Stomach smooth muscle (tissue), 2 donors: ENCODE measurements at regions not wholly inside any gene's neighbourhood (a gene's known extent, or its start where the extent isn't known, plus 50 kb on each side); places are given as distances from the start of the nearest gene placed in this dataset.
"Not testable (repeated sequence)": the region's sequence is repeated elsewhere in the genome, so short reads cannot be mapped to it uniquely, and the experiment has no call there.

Experiments used
- H3K27ac ChIP-seq: one replicate; pipeline ENCODE4 v1.7.0; 2013; ENCODE audit warnings: mild to moderate bottlenecking, low read length, inconsistent platforms
- H3K27me3 ChIP-seq, 2 donors: one replicate each; pipeline ENCODE4 v1.7.0; 2013; ENCODE audit warnings: low read length in 2 of 2; ENCODE audit not compliant: insufficient read depth in 2 of 2, control insufficient read depth in 1 of 2
- H3K36me3 ChIP-seq, 2 donors: one replicate each; pipeline ENCODE4 v1.7.0; 2013; ENCODE audit warnings: low read length in 2 of 2; ENCODE audit not compliant: control insufficient read depth in 2 of 2, insufficient read depth in 2 of 2
- H3K4me1 ChIP-seq: one replicate; pipeline ENCODE4 v1.7.0; 2013; ENCODE audit warnings: low read length; ENCODE audit not compliant: control insufficient read depth, insufficient read depth
- H3K4me3 ChIP-seq, 2 donors: one replicate each; pipeline ENCODE4 v1.7.0; 2013; ENCODE audit warnings: low read length in 2 of 2
- H3K9ac ChIP-seq, 2 donors: one replicate each; pipeline ENCODE4 v1.7.0; 2013; ENCODE audit warnings: low read length in 2 of 2, mild to moderate bottlenecking in 1 of 2
- H3K9me3 ChIP-seq, 2 donors: one replicate each; pipeline ENCODE4 v1.7.0; 2013; ENCODE audit warnings: low read length in 2 of 2; ENCODE audit not compliant: control insufficient read depth in 2 of 2
- donor health status: healthy.
- donor health status: Pancreatic carcinoma.

DNA sequence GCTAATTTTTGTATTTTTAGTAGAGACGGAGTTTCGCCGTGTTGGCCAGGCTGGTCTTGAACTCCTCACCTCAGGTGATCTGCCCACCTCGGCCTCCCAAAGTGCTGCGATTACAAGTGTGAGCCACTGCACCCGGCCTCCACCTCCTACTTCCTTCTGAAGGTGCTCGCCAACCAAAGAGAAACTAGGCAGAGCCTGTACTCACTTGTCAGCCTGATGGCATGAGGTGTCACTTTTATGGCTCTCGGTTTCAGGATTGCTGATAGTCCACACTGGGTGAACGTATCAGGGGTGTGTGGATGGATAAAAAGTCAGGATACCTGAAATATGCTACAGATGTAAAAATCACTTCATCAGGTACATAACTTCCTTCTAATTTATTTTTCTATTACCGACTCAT, 468.3 kb downstream of the DIRAS2 start:
- H3K36me3 ChIP-seq, H3K27ac ChIP-seq, H3K27me3 ChIP-seq, H3K9ac ChIP-seq, H3K9me3 ChIP-seq, H3K4me1 ChIP-seq, H3K4me3 ChIP-seq: not testable (repeated sequence)

DNA sequence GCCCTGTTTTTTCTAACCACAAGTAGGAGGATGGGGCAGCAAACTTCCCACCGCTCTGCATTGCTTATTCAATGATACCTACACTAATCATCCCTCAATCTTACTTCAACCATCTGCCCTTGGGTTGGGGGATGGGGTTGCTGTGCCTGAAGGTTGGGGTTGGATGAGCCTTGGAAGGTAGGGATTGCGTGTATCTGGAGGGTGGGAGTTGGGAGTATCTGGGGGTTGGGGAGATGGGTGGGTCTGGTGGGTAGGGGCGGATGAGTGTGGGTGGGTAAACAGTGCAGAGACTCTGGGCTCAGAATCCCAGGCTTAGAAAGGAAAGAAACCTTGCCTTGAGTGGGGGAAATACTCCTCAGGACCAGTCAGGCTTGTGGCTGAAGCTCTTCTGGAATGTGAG, 467.4 kb downstream of the DIRAS2 start:
- no peak overlapping the region for H3K9ac ChIP-seq
- H3K27me3 ChIP-seq, result peaks cover 0 to 2% of the 10 kb centered on the region in 2 donors
- H3K4me1 ChIP-seq, result no peaks in the 10 kb centered on the region
- no peak overlapping the region for H3K27ac ChIP-seq
- peaks cover 0 to 4% of the 10 kb centered on the region in 2 donors for H3K9me3 ChIP-seq
- no peak overlapping the region for H3K4me3 ChIP-seq
- no peaks in the 10 kb centered on the region for H3K36me3 ChIP-seq

DNA sequence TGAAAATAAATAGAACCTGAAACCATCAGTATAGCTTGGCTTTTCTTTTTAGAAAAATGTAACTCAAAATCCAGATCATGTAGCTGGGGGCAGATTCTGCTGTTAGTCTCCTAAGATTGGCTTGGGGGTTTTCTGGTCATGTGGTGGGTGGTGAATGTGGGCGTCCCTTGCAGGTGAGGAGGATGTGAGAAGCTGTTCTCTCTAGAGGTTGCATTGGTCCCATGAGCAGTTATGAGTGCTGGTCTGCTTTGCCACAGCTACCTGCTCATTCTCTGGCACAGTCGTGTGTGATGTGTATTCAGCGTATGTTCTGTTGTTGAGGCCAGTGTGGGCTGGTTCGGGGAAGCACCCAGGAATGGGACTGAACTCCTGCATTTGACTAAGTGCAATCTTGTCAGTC, 466.8 kb downstream of the DIRAS2 start:
- H3K9me3 ChIP-seq, result peaks cover 0 to 6% of the 10 kb centered on the region in 2 donors
- H3K36me3 ChIP-seq, result no peaks in the 10 kb centered on the region
- no peak overlapping the region for H3K4me3 ChIP-seq
- peaks cover 0 to 2% of the 10 kb centered on the region in 2 donors for H3K27me3 ChIP-seq
- H3K4me1 ChIP-seq, result no peaks in the 10 kb centered on the region
- H3K9ac ChIP-seq, result no peak overlapping the region
- H3K27ac ChIP-seq, result no peak overlapping the region

DNA sequence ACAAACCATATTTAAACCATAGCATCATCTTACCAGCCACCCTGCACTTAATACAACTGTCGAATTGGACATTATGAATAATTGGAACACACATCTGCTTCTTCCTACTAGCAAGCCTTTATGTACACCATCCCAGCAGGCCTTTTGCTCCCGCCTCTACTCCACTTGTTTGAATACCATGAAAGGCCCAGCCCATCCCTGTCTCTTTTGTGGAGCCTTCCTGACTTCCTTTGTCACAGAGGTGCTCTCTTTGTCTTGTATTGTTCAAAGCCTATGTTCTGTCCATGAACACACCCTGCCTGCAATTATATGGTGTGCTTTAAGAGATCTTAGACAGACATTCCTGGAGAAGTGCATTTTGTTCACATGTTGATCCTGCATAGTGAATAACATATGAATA, 465.7 kb downstream of the DIRAS2 start:
- Histone ChIP-seq H3K4me1 (no peaks in the 10 kb centered on the region), H3K9me3 (peaks cover 0 to 4% of the 10 kb centered on the region in 2 donors), H3K36me3 (no peaks in the 10 kb centered on the region), H3K27ac (no peak overlapping the region), H3K27me3 (peaks cover 0 to 2% of the 10 kb centered on the region in 2 donors), H3K4me3 (no peak overlapping the region), H3K9ac (no peak overlapping the region)

DNA sequence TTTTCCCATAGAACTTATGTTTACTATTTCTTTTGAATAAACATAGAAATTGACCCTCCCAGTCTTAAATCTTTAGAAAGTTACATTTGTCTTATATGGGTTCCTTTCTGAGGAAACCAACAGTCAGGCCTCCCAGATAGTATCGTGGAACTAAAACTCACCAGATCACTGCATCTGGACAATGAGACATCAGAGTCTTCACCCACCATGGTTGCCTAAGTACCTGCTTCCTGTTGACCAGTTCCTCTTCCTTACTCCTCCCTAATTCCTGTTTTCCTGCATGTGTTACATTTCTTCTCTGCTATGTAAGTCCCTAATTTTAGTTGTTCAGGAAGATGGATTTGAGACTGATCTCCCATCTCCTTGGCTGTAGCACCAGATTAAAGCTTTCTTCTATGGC, 462.2 kb downstream of the DIRAS2 start:
- H3K9me3 ChIP-seq, result peaks cover 0 to 4% of the 10 kb centered on the region in 2 donors

DNA sequence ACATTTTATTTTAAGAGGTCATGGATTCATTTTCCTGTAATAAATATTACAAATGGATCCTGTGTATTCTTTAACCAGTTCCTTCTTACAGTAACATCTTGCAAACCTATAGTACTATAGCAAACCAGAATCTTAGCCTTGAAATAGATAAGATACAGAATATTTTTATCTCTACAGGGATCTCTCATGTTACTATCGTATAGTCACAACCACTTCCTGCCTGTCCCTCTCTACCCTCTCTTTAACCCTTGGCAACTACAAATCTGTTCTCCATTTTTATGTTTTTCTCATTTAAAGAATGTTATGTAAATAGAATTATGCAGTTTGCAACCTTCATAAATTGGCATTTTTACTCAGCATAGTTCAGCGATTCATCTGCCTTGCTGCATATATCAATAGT, 454.0 kb downstream of the DIRAS2 start:
- Histone ChIP-seq H3K27ac (no peak overlapping the region), H3K4me1 (no peaks in the 10 kb centered on the region), H3K27me3 (no peaks in the 10 kb centered on the region), H3K9ac (no peak overlapping the region), H3K9me3 (no peaks in the 10 kb centered on the region), H3K36me3 (no peaks in the 10 kb centered on the region), H3K4me3 (no peak overlapping the region)

More for the DNA sequence above, 462.2 kb downstream of the DIRAS2 start:
- Histone ChIP-seq H3K27me3 (peaks cover 0 to 2% of the 10 kb centered on the region in 2 donors), H3K4me1 (no peaks in the 10 kb centered on the region), H3K9ac (no peak overlapping the region), H3K4me3 (no peak overlapping the region), H3K36me3 (no peaks in the 10 kb centered on the region), H3K27ac (no peak overlapping the region)

DNA sequence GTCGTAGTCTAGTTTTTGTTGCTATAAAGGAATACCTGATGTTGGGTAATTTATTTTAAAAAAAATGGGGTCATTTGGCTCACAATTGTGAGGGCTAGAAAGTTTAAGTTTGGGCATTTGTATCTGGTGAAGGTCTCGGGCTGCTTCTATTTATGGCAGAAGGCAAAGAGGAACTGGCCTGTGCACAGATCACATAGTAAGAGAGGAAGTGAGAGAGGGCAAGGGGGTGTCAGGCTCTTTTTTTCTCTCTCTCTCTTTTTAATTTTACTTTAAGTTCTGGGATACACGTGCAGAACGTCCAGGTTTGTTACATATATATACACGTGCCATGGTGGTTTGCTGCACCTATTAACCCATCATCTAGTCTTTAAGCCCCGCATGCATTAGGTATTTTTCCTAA, 453.3 kb downstream of the DIRAS2 start:
- Histone ChIP-seq H3K9me3 (no peaks in the 10 kb centered on the region), H3K36me3 (no peaks in the 10 kb centered on the region), H3K4me3 (no peak overlapping the region), H3K27ac (no peak overlapping the region), H3K9ac (no peak overlapping the region), H3K27me3 (no peaks in the 10 kb centered on the region), H3K4me1 (no peaks in the 10 kb centered on the region)

DNA sequence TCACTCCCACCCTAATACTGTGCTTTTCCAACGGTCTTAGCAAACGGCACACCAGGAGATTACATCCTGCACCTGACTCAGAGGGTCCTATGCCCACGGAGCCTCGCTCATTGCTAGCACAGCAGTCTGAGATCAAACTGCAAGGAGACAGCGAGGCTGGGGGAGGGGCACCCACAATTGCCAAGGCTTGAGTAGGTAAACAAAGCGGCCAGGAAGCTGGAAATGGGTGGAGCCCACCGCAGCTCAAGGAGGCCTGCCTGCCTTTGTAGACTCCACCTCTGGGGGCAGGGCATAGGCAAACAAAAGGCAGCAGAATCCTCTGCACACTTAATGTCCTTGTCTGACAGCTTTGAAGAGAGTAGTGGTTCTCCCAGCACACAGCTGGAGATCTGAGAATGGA, 450.2 kb downstream of the DIRAS2 start:
- not testable (repeated sequence) for H3K4me1 ChIP-seq, H3K9ac ChIP-seq, H3K4me3 ChIP-seq, H3K9me3 ChIP-seq, H3K27ac ChIP-seq, H3K27me3 ChIP-seq, H3K36me3 ChIP-seq

DNA sequence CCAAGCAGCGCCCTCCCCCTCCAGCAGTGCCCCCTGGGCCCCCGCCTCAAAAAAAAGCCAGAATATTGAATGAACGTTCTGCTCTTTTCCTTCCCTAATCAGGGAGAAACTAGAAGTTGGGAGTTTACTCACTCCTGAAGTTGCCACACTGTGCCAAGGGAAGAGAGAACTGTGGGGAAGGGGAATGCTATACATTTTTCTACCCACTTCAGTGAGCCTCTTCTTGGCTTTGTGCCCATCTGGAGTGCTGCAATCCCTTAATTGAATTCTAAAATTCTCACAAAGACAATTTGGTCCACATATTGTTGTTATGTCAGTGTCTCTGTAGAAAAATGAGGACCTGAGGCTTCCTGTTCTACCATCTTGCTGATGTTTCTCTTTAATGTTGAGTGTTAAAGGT, 443.7 kb downstream of the DIRAS2 start:
- no peaks in the 10 kb centered on the region for H3K27me3 ChIP-seq

DNA sequence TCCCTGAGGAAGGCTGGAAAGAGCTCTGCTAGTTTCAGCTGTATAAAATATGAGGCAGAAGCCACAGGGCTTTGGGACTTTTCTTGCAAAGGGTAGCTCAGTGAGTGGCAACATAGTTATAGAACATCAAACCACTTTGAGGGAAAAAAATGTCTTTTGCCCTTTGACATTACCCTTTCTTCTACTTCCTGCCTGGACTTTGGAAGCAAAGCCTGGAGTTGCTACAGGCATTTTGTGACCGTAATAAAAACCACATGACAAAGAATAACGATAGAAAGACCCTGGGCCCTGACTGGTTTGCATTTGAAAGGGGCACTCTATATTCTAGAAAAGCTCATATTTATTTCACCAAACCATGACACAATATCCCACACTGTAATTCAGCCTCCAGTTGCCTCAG, 440.9 kb downstream of the DIRAS2 start:
- Histone ChIP-seq H3K36me3 (no peaks in the 10 kb centered on the region), H3K4me1 (no peaks in the 10 kb centered on the region), H3K9ac (no peak overlapping the region), H3K27me3 (no peaks in the 10 kb centered on the region), H3K4me3 (no peak overlapping the region), H3K27ac (no peak overlapping the region), H3K9me3 (no peaks in the 10 kb centered on the region)

More for the DNA sequence above, 443.7 kb downstream of the DIRAS2 start:
- no peak overlapping the region for H3K27ac ChIP-seq
- no peaks in the 10 kb centered on the region for H3K36me3 ChIP-seq
- no peaks in the 10 kb centered on the region for H3K4me1 ChIP-seq
- H3K9me3 ChIP-seq, result no peaks in the 10 kb centered on the region
- H3K4me3 ChIP-seq, result no peak overlapping the region
- H3K9ac ChIP-seq, result no peak overlapping the region

DNA sequence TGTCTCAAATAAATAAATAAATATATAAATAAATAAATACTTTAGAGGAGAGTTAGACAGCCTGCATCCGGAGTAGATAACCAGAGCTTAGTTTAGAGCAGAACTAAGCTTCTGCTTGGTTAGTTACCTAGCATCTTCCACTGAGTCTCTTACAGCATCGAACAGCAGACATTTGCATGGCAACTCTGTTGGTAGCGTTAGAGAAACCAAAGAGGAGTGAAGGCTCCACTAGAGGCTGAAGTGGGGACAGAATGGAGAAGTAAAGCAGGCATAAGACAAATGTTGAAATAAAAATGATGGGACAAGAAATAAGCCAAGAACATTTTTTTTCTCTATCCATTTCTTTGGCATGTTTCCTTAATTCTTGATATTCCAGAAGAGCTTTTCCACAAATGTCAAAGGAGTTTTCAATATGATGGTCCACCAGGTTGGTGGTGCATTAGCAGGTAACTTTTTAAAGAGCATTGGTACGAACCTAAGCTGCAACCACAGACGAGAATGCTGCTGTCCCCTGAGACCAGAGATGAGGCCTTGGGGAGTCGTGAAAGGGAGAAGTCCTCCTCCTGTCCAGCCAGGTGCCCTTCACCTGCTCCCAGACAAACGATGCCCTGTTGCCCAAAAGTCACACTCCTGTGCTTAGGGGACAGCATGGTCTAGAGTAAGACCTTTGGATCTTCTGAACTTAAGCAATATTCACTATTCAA, 438.3 kb downstream of the DIRAS2 start:
- Histone ChIP-seq H3K4me3 (no peak overlapping the region), H3K4me1 (no peaks in the 10 kb centered on the region), H3K27ac (no peak overlapping the region), H3K27me3 (no peaks in the 10 kb centered on the region), H3K36me3 (no peaks in the 10 kb centered on the region), H3K9ac (no peak overlapping the region), H3K9me3 (no peaks in the 10 kb centered on the region)
